RWPE1 (cell line): ENCODE measurements at regions not wholly inside any gene's neighbourhood (a gene's known extent, or its start where the extent isn't known, plus 50 kb on each side); places are given as distances from the start of the nearest gene placed in this dataset.

Experiments
- CTCF ChIA-PET: fragments of 350-600 bp; sonication (Branson Sonifier 250); formaldehyde crosslinking; extraction: SDS; loops from one replicate; lab custom pipeline; 2021; lab: Yijun Ruan, JAX
- POLR2A ChIA-PET: fragments of 400-600 bp; formaldehyde crosslinking; extraction: SDS; loops from one replicate; lab custom pipeline; 2020; ENCODE audit warnings: antibody characterized with exemption; ENCODE audit not compliant: low non-redundant PET; lab: Yijun Ruan, JAX
- DNase-seq: peaks from one replicate; pipeline ENCODE4 v3.0.0; 2012; ENCODE audit warnings: low spot score
- H3K27ac ChIP-seq: fragments of 450-650 bp; 2 replicates; pipeline ENCODE4 v1.5.1; 2017
- TF ChIP-seq, protein P1 (sequence below): fragments of 450-650 bp; conservative IDR thresholded peaks from 2 replicates; pipeline ENCODE4 v1.5.1; 2017; ENCODE audit warnings: low read depth, mild to moderate bottlenecking

DNA sequence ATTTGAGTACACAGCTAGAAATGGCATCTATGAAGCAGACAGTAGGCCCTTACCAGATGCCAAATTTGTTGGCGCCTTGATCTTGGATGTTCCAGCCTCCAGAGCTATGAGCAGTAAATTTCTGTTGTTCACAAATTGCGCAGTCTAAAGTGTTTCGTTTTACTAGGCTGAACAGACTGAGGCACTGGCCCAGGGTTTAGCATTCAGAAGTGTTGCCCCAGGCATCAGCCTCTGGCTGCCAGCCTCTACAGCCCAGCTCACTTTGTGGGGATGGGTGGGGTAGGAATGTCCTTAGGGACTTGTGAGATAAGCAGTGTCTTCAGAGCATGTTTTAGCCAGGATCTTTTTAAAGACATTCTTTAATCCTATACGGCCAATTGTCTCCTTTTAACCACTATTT is 51.5 kb upstream of the MGAT5 start:
- no peak for DNase-seq
- TF ChIP-seq, protein P1, sequence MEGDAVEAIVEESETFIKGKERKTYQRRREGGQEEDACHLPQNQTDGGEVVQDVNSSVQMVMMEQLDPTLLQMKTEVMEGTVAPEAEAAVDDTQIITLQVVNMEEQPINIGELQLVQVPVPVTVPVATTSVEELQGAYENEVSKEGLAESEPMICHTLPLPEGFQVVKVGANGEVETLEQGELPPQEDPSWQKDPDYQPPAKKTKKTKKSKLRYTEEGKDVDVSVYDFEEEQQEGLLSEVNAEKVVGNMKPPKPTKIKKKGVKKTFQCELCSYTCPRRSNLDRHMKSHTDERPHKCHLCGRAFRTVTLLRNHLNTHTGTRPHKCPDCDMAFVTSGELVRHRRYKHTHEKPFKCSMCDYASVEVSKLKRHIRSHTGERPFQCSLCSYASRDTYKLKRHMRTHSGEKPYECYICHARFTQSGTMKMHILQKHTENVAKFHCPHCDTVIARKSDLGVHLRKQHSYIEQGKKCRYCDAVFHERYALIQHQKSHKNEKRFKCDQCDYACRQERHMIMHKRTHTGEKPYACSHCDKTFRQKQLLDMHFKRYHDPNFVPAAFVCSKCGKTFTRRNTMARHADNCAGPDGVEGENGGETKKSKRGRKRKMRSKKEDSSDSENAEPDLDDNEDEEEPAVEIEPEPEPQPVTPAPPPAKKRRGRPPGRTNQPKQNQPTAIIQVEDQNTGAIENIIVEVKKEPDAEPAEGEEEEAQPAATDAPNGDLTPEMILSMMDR: no peak
- no peak overlapping the region for H3K27ac ChIP-seq
- CTCF ChIA-PET: no interaction called here
- POLR2A ChIA-PET: no interaction called here

DNA sequence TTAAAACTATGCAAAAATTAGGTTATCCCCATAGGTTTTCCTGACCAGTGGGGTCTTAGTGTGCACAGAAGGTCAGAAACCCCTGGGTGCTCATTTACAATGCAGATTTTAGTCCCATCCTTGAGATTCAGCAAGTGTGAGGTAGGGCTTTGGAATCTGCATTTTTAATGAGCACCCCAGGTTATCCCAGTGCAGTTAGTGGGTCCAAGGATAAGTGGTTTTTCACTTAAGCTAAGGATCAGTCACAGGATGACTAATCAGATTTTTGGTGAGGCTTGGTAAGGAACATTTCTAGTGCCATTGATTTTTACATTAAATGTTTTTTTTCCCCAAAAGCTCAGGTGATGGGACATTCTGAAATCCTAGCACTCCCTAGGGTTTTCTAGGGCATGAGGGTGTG is 50.7 kb upstream of the MGAT5 start:
- ChIA-PET POLR2A (no interaction called here), CTCF (no interaction called here)
- no peak for DNase-seq
- H3K27ac ChIP-seq: no peak overlapping the region
- TF ChIP-seq, protein P1: no peak
